ENCODE measurements at regions not wholly inside any gene's neighbourhood (a gene's known extent, or its start where the extent isn't known, plus 50 kb on each side); places are given as distances from the start of the nearest gene placed in this dataset.
"Not testable (repeated sequence)": the region's sequence is repeated elsewhere in the genome, so short reads cannot be mapped to it uniquely, and the experiment has no call there.

GRCh38 chr7:56291-56913, 136.0 kb upstream of the FAM20C start:
- DNase-seq, result no peak

GRCh38 chr7:57071-57470, 135.3 kb upstream of the FAM20C start:
- no peak for DNase-seq

GRCh38 chr7:57482-58255, 134.7 kb upstream of the FAM20C start:
- DNase-seq, result no peak

GRCh38 chr7:58316-58715, 134.1 kb upstream of the FAM20C start:
- DNase-seq, result no peak

GRCh38 chr7:59079-60016, 133.0 kb upstream of the FAM20C start:
- DNase-seq, result no peak

GRCh38 chr7:60017-60675, 132.2 kb upstream of the FAM20C start:
- DNase-seq, result no peak

- no peak for DNase-seq
Observed at GRCh38 chr7:60706-61105, 131.7 kb upstream of the FAM20C start.

GRCh38 chr7:61111-61510, 131.3 kb upstream of the FAM20C start:
- DNase-seq, result no peak

GRCh38 chr7:61576-62360, 130.6 kb upstream of the FAM20C start:
- no peak for DNase-seq

GRCh38 chr7:62361-63116, 129.8 kb upstream of the FAM20C start:
- DNase-seq, result no peak

- no peak for DNase-seq
Observed at GRCh38 chr7:63117-63480, 129.3 kb upstream of the FAM20C start.

- DNase-seq, result no peak
Observed at GRCh38 chr7:63521-64021, 128.8 kb upstream of the FAM20C start.

- DNase-seq, result peak; percentile 37
Observed at GRCh38 chr7:64098-64915, 128.1 kb upstream of the FAM20C start.

GRCh38 chr7:64916-65341, 127.4 kb upstream of the FAM20C start:
- DNase-seq, result no peak

- no peak for DNase-seq
Observed at GRCh38 chr7:65554-65953, 126.8 kb upstream of the FAM20C start.

- no peak for DNase-seq
Observed at GRCh38 chr7:66296-66695, 126.1 kb upstream of the FAM20C start.

- DNase-seq, result no peak
Observed at GRCh38 chr7:66741-67140, 125.6 kb upstream of the FAM20C start.

GRCh38 chr7:67661-68395, 124.5 kb upstream of the FAM20C start:
- DNase-seq, result no peak

- no peak for DNase-seq
Observed at GRCh38 chr7:68629-69028, 123.7 kb upstream of the FAM20C start.

- not testable (repeated sequence) for DNase-seq
Observed at GRCh38 chr7:69052-69451, 123.3 kb upstream of the FAM20C start.
